Kidney (tissue), 13 donors: ENCODE measurements at regions not wholly inside any gene's neighbourhood (a gene's known extent, or its start where the extent isn't known, plus 50 kb on each side); places are given as distances from the start of the nearest gene placed in this dataset.

Source experiments
- DNase-seq, 5 donors: peaks; one replicate each; pipeline ENCODE4 v3.0.0-alpha.2; 2013 to 2020
- FAIRE-seq: peaks from 2 replicates; lab custom pipeline; 2012; peaks lifted over from hg19 to GRCh38; lab: Jason Lieb, UNC
- H3K27ac ChIP-seq, 2 donors: one replicate each; pipeline ENCODE4 v1.7.0; 2013; ENCODE audit warnings: low read depth in 2 of 2, low read length in 2 of 2, inconsistent platforms in 1 of 2
- H3K27me3 ChIP-seq: one replicate; pipeline ENCODE4 v1.7.1; 2013; ENCODE audit warnings: low read length, inconsistent platforms; ENCODE audit not compliant: control insufficient read depth, insufficient read depth
- H3K36me3 ChIP-seq, 3 donors: one replicate each; pipeline versions ENCODE4 v1.7.0 to v1.7.1; 2013; ENCODE audit warnings: low read length in 3 of 3, control low read depth in 1 of 3, inconsistent platforms in 1 of 3; ENCODE audit not compliant: insufficient read depth in 3 of 3, control insufficient read depth in 2 of 3
- H3K4me1 ChIP-seq, 3 donors: one replicate each; pipeline versions ENCODE4 v1.7.0 to v1.7.1; 2013; ENCODE audit warnings: low read length in 3 of 3, inconsistent platforms in 1 of 3, low read depth in 1 of 3; ENCODE audit not compliant: control insufficient read depth in 2 of 3, insufficient read depth in 2 of 3
- H3K4me3 ChIP-seq, 3 donors: one replicate each; pipeline versions ENCODE4 v1.7.0 to v1.8.1; 2013; ENCODE audit warnings: low read length in 3 of 3, control low read depth in 1 of 3, inconsistent platforms in 1 of 3
- H3K9ac ChIP-seq, 3 donors: one replicate each; pipeline versions ENCODE4 v1.7.0 to v1.7.1; 2013; ENCODE audit warnings: low read length in 3 of 3, control low read depth in 1 of 3, inconsistent platforms in 1 of 3
- H3K9me3 ChIP-seq, 3 donors: one replicate each; pipeline versions ENCODE4 v1.7.0 to v1.7.1; 2013; ENCODE audit warnings: low read length in 3 of 3, control low read depth in 1 of 3, inconsistent platforms in 1 of 3; ENCODE audit not compliant: control insufficient read depth in 2 of 3, insufficient read depth in 1 of 3
- CTCF ChIP-seq: IDR thresholded peaks from 3 replicates; pipeline ENCODE4 v1.5.1; 2012; ENCODE audit warnings: mild to moderate bottlenecking, moderate library complexity, borderline replicate concordance; ENCODE audit not compliant: insufficient read depth; ENCODE audit errors: extremely low read depth
- intact Hi-C: fragments of 100-400 bp; cut with DNase I; formaldehyde crosslinking; loops from one replicate; pipeline ENCODE4 v1.11.1; 2022
- donor health status: control.
- donor health status: control.
- donor health status: control.
- donor health status: control.
- donor health status: control.
- donor health status: DM: yes; HTN: yes; CAD: no.
- donor health status: Normal renal cell carcinoma (clear cell type).

DNA sequence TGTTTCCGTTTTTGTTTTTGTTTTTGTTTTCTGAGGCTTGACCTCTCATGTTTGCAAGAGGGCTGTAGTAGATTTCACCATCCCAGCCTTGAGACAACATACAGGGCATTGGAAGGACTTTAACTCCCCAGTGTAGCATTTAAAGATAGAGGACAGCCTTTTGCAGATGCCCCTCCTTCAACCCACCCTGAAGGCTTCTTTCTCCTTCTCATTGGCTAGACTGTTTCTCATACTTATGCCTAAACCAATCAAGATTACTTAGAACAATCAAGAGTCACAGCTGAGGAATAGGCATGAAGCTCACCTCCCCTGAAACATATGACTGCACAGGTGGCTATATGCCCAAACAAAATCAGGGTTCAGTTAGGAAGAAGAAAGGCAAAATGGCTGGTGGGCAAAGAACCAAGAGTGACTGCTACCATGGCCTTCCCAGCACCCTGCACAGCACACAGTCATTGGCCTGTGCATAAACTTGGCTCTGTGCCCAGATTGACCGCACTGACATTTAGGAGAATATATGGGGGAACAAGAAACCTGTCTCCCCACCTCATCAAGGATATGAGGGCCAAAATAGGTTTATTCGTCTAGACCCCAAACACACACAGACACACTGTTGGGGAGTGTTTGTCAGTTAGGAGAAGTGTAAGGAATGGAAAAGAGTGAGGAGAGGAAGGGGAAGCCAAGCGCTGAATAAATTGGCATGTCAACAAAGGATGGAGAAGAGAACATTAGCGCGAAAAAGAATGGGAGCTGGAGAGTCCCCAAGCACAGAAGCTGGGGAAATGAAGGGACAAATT lies 137.3 kb upstream of the RANBP3L start:
- no peaks in the 10 kb centered on the region for H3K36me3 ChIP-seq
- no peak for FAIRE-seq
- no peak for DNase-seq

GRCh38 chr5:36440300-36440699 lies 138.6 kb upstream of the RANBP3L start:
- H3K9me3 ChIP-seq = no peaks in the 10 kb centered on the region
- TF ChIP-seq CTCF = no peak
- no peak overlapping the region for H3K9ac ChIP-seq
- FAIRE-seq (no peak), DNase-seq (no peak)
- no peak overlapping the region for H3K27ac ChIP-seq
- peaks cover 0 to 4% (median 0%) of the 10 kb centered on the region in 3 donors for H3K4me1 ChIP-seq
- intact Hi-C loops = no loop called here
- H3K27me3 ChIP-seq = no peaks in the 10 kb centered on the region
- H3K4me3 ChIP-seq = no peak overlapping the region
- H3K36me3 ChIP-seq = no peaks in the 10 kb centered on the region

More for the DNA sequence above, 137.3 kb upstream of the RANBP3L start:
- intact Hi-C loops = no loop called here
- TF ChIP-seq CTCF = no peak
- H3K9ac ChIP-seq = no peak overlapping the region
- H3K27me3 ChIP-seq = no peaks in the 10 kb centered on the region
- no peaks in the 10 kb centered on the region for H3K9me3 ChIP-seq
- no peak overlapping the region for H3K4me3 ChIP-seq
- no peaks in the 10 kb centered on the region for H3K4me1 ChIP-seq
- no peak overlapping the region for H3K27ac ChIP-seq

- no peak for TF ChIP-seq CTCF
- Histone ChIP-seq H3K4me1 (peaks cover 0 to 4% (median 0%) of the 10 kb centered on the region in 3 donors), H3K36me3 (no peaks in the 10 kb centered on the region), H3K4me3 (no peak overlapping the region), H3K27ac (no peak overlapping the region), H3K9me3 (no peaks in the 10 kb centered on the region), H3K9ac (no peak overlapping the region), H3K27me3 (no peaks in the 10 kb centered on the region)
- FAIRE-seq (no peak), DNase-seq (peak in 2 of 5 donors; percentile 38 to 54)
- intact Hi-C loops = no loop called here
Observed at GRCh38 chr5:36441280-36441679, 139.6 kb upstream of the RANBP3L start.

DNA sequence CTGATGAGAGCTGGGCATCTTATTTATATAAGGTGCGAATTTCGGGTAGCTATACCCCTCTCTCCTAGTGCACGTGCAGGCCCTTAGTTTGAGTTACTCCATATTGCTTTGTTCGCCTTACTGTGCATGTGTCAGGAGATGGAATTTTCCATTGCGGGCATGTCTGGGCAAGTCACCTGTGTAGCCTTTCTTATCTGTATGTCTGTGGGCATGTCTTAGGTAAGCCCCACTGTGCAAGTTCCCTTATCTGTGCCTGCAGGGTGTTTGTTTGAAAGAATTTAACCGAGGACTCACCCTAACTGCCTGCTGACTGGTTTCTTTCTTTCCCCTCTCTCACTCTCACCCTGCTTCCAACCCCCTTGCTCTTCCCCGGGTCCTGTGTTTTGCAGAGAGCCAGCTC lies 140.7 kb upstream of the RANBP3L start:
- no peak for TF ChIP-seq CTCF
- FAIRE-seq (no peak), DNase-seq (no peak)
- H3K9me3 ChIP-seq = no peaks in the 10 kb centered on the region
- no peak overlapping the region for H3K27ac ChIP-seq
- H3K36me3 ChIP-seq = no peaks in the 10 kb centered on the region
- H3K4me1 ChIP-seq = peaks cover 0 to 4% (median 0%) of the 10 kb centered on the region in 3 donors
- intact Hi-C loops = no loop called here
- no peak overlapping the region for H3K9ac ChIP-seq
- H3K4me3 ChIP-seq = no peak overlapping the region
- no peaks in the 10 kb centered on the region for H3K27me3 ChIP-seq
